ENCODE measurements at regions not wholly inside any gene's neighbourhood (a gene's known extent, or its start where the extent isn't known, plus 50 kb on each side); places are given as distances from the start of the nearest gene placed in this dataset.
"Not testable (repeated sequence)": the region's sequence is repeated elsewhere in the genome, so short reads cannot be mapped to it uniquely, and the experiment has no call there.

- no peak for FAIRE-seq
Measured at GRCh38 chr10:30765022-30765615, 135.6 kb upstream of the LYZL2 start.

GRCh38 chr10:30763918-30764317 is 134.4 kb upstream of the LYZL2 start:
- FAIRE-seq, result no peak

More at GRCh38 chr10:30765022-30765615, 135.6 kb upstream of the LYZL2 start:
- DNase-seq (ENCODE audit: low spot score), result no peak

GRCh38 chr10:30762620-30763019 is 133.1 kb upstream of the LYZL2 start:
- no peak for DNase-seq (ENCODE audit: low spot score)
- no peak for FAIRE-seq

More at GRCh38 chr10:30763918-30764317, 134.4 kb upstream of the LYZL2 start:
- DNase-seq (ENCODE audit: low spot score), result no peak

- DNase-seq (ENCODE audit: low spot score) (no peak), FAIRE-seq (no peak)
Measured at GRCh38 chr10:30759423-30759822, 129.9 kb upstream of the LYZL2 start.

GRCh38 chr10:30758338-30758737 is 128.8 kb upstream of the LYZL2 start:
- DNase-seq (ENCODE audit: low spot score) (no peak), FAIRE-seq (no peak)

GRCh38 chr10:30756896-30757295 is 127.3 kb upstream of the LYZL2 start:
- DNase-seq (ENCODE audit: low spot score), result no peak
- FAIRE-seq, result no peak

GRCh38 chr10:30756151-30756550 is 126.6 kb upstream of the LYZL2 start:
- FAIRE-seq, result no peak
- DNase-seq (ENCODE audit: low spot score), result no peak

GRCh38 chr10:30755441-30755953 is 125.9 kb upstream of the LYZL2 start:
- DNase-seq (ENCODE audit: low spot score) (no peak), FAIRE-seq (no peak)

- FAIRE-seq, result no peak
Measured at GRCh38 chr10:30752481-30752881, 122.9 kb upstream of the LYZL2 start.

GRCh38 chr10:30751678-30752331 is 122.3 kb upstream of the LYZL2 start:
- FAIRE-seq (no peak), DNase-seq (ENCODE audit: low spot score) (peak; percentile 42)

More at GRCh38 chr10:30752481-30752881, 122.9 kb upstream of the LYZL2 start:
- DNase-seq (ENCODE audit: low spot score), result no peak

GRCh38 chr10:30750971-30751677 is 121.6 kb upstream of the LYZL2 start:
- DNase-seq (ENCODE audit: low spot score) (no peak), FAIRE-seq (no peak)

GRCh38 chr10:30749385-30749784 is 119.8 kb upstream of the LYZL2 start:
- FAIRE-seq (no peak), DNase-seq (ENCODE audit: low spot score) (no peak)

GRCh38 chr10:30748152-30748973 is 118.8 kb upstream of the LYZL2 start:
- FAIRE-seq (no peak), DNase-seq (ENCODE audit: low spot score) (no peak)

- DNase-seq (ENCODE audit: low spot score) (peak; percentile 11), FAIRE-seq (no peak)
Measured at GRCh38 chr10:30747633-30748032, 118.1 kb upstream of the LYZL2 start.

GRCh38 chr10:30745953-30746352 is 116.4 kb upstream of the LYZL2 start:
- DNase-seq (ENCODE audit: low spot score) (no peak), FAIRE-seq (no peak)

- DNase-seq (ENCODE audit: low spot score) (no peak), FAIRE-seq (no peak)
Measured at GRCh38 chr10:30744106-30744505, 114.6 kb upstream of the LYZL2 start.

GRCh38 chr10:30743586-30743985 is 114.0 kb upstream of the LYZL2 start:
- FAIRE-seq (no peak), DNase-seq (ENCODE audit: low spot score) (no peak)

- FAIRE-seq (no peak), DNase-seq (ENCODE audit: low spot score) (no peak)
Measured at GRCh38 chr10:30742471-30742870, 112.9 kb upstream of the LYZL2 start.

GRCh38 chr10:30740774-30741173 is 111.2 kb upstream of the LYZL2 start:
- DNase-seq (ENCODE audit: low spot score); FAIRE-seq: not testable (repeated sequence)

GRCh38 chr10:30738416-30738815 is 108.9 kb upstream of the LYZL2 start:
- DNase-seq (ENCODE audit: low spot score), result no peak
- no peak for FAIRE-seq

- DNase-seq (ENCODE audit: low spot score) (no peak), FAIRE-seq (no peak)
Measured at GRCh38 chr10:30737931-30738391, 108.4 kb upstream of the LYZL2 start.
